GM19328 (cell line): ENCODE measurements at regions not wholly inside any gene's neighbourhood (a gene's known extent, or its start where the extent isn't known, plus 50 kb on each side); places are given as distances from the start of the nearest gene placed in this dataset.
"Not testable (repeated sequence)": the region's sequence is repeated elsewhere in the genome, so short reads cannot be mapped to it uniquely, and the experiment has no call there.

Experiments used
- ATAC-seq: cut with Tn5 transposase; IDR thresholded peaks from one replicate; pipeline ENCODE4 v1.9.1; 2021; ENCODE audit warnings: mild to moderate bottlenecking, moderate library complexity; ENCODE audit not compliant: unreplicated experiment

DNA sequence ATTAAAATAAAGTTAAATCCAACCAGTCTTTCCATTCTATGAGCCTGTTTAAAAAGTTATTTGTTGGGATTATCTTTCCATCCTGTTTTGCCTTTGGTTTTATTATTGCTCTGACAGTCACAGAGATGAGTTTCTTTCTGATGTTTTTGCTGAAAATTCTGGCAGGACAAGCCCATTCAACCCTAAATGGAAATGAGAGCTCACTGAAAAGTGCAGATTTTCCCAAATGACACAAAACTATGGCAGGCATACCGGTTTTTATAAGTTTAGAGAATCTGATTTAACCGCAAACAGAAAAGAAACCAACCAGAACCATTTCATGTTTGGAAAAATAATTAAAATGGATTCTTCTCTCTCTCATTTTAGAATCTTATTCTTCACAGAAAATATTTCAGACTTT lies 238.1 kb upstream of the SGO1 start:
- ATAC-seq = no peak

DNA sequence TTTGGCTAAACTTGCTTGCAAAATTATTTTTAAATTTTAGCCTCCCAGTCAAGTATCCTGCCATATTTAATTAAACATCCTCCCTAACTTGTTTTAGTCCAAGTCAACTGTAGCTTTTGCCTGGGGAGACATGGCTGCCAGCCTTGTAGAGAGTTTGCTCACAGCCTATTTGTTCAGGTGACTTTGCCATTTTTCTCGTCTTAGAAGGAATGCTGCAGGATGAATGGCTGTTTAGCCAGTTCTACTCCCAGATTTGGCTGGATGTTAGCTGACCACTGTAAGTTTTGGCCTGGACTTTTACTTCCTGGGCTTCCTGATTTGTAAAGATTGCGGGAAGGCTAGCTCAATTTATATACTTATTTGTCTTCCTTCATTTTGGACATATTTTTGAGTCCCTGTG lies 236.4 kb upstream of the SGO1 start:
- no peak for ATAC-seq

DNA sequence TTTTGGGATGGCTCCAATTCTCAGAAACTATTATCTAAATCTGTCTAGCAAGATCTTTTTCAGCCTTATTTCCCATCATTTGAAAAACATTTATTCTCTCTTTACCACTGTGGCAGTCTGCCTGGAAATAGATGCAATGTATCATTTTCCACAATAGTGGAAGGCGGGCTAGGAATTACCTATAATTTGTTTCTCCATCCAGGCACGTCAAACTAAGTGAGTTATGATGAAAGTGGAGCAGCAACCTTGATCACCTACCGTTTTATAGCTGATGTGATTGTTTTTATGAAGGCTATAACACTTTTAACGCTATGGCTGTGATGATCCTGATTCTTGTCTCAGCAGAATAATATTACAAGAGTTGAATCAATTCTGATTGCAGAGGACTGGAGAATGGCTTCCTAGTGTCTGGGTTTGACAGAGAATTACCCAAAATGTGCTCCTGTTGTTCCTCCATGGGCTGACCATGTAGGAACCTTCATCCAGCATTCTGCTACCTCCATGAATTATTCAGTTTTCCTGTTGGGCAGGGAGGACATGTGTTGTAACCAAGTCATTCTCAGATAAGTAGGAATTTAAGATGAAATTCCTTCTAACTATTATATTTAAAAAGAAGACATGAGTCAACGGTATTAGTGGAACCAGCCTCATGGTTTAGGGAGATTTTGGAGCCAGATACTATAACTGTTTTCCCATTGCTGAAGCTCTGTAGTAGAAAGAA lies 231.5 kb upstream of the SGO1 start:
- ATAC-seq = no peak

GRCh38 chr3:20406611-20407011 lies 220.6 kb upstream of the SGO1 start:
- no peak for ATAC-seq

DNA sequence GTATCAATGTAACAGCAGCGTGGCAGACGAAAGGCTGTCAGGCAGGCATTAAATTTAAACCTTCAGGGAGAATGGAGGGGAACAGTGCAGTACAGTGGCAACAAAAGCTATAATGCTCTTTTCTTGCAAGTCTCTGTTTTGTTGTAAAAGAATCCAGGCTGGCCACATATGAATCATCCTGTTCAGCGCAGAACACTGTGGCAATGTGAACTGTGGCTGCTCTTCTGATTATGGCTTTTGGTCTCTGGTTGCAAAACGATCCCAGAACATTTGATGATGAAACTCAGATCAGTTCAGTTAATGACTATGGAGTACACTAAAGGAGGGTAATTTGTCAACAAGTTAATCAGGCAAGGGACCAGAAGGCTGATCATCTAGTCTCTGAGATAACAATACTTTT lies 219.7 kb upstream of the SGO1 start:
- no peak for ATAC-seq

- no peak for ATAC-seq
These were observed 219.2 kb upstream of the SGO1 start for GRCh38 chr3:20405231-20405630.

DNA sequence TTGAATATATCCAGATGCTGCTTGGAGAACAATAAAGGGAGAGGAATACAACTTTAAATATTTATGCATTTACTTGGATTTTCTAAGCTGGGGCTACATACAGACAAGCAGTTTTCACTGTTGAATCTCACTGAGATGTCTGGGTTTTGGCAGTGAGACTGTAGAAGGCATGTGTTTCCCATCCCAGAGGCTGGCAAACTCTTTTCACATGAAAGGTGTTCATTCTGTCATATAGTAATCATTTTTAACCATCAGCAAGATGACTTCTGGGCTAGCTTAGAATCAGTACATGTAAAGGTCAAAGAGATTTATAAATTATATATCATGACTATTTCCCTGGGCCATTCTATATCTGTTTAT lies 218.7 kb upstream of the SGO1 start:
- ATAC-seq = no peak

DNA sequence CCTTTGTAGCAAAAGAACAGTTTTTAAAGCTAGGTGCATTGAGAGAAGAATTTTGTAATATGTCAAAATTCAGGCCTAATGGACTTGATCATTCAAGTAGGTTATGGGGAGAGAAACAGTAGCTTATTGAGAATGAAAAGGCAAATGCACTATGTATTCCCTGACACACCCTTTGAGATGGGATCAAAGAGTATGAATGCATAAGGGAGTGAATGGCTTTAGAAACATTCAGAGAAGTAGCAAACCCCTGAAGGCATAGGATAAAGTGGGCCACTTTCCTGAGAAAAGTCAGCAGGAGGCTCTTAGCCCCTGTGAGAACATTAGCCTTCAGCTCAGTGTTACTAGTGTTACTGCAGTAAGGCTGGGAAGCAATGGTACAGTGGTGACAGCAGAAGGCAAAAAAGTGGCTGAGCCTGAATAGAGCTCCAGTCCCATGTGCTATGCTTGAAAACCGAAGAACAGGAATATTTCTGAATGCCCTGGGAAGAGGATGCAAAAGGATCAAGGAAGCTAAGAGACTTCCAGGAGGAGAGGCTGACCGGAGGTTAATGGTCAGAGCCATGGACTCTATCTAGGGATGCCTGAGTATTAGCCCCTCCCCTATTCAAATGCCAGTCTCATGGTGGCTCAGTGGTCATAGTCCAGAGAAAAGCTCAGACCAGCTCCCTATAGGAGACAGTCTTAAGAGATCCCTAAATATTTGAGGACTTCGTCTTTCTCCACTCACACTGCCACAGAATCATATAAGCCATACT lies 218.2 kb upstream of the SGO1 start:
- no peak for ATAC-seq

- no peak for ATAC-seq
These were observed 215.2 kb upstream of the SGO1 start for GRCh38 chr3:20401253-20401652.

DNA sequence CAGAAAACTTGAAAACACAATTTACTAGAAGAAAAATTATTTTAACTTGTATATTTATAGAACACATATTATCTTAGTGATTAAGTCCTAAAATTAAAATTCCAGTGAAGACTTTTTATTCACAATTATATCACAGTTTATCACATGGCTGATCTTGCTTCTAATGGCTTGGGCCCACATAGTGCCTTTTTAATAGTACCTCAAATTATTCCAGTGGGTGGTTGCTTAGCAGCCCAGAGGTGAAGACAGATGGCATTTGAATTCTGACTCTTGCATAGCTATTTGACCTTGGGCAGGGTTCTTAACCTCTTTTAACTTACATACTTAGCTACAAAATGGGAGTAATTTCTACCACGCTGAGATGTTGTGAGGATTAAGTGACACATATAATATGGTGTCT lies 214.7 kb upstream of the SGO1 start:
- ATAC-seq = no peak

- no peak for ATAC-seq
These were observed 214.3 kb upstream of the SGO1 start for GRCh38 chr3:20400281-20400680.

DNA sequence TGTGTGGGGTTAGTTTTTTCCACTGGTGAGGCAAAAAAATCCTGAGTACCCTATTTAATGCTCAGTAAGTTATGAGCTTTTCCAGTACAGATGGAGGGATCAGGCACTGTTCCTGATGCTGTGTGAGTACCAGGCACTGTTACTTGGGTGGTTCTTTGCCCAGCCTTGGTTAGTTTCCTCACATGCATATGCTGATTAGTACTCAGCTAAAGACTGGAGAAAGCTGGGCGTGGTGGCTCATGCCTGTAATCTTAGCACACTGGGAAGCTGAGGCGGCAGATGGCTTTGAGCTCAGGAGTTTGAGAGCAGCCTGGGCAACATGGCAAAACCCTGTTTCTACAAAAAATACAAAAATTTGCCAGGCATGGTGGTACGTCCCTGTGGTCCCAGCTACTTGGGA lies 210.3 kb upstream of the SGO1 start:
- no peak for ATAC-seq

DNA sequence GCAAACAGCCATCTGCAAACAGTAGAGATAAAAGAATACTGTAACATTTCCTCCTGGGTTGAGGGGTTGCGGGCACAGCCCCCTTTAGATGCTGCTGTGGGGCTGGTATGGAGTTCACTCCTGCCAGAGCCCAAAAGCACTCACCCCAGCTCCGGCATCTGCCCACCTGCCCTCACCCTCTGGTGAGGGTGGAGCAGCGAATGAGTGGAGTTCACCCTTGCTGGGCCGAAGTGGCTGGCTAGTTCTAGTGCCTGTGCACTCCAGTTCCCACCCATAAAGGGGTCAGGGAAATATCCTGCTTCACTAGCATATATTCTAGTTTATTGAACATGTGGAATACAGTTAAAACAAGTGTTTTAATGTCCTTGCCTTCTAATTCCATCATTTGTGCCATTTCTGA lies 209.7 kb upstream of the SGO1 start:
- no peak for ATAC-seq

DNA sequence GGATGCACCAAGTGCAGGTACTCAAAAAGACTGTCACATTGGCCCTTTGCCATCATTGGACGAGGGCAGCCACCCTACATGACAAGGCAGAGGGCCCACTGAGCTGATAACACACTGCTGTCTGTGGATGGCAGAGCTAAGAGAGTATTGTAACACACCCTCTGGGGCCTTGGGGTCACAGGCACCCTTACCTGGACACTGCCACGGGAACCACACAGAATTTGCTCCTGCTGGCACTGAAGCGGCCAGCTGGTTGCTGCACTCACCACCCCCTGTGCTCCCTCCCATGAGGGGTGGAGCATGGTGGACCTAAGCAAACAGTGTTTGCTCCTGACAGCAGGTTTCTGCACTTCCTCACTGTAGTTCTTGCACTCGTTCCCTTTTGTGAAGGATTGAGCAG lies 208.2 kb upstream of the SGO1 start:
- no peak for ATAC-seq

GRCh38 chr3:20391644-20392043 lies 205.6 kb upstream of the SGO1 start:
- ATAC-seq = no peak

DNA sequence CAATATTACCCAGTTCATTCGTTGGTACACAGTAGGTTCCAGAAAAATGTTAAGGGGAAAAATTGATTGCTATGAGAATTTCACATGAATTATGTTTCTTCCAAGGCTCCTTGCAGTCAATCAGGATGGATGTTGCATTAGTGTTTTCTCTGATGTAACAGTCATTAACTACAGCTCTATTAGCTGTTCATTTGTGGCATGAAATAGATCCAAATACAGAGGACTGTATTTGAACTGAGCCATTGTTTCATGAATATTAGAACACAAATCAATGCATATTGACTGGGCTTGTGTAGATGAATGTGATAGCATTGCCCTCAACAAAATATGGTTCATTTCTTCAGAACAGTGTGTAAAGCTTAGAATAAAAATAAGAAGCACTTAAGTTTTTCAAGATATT lies 203.0 kb upstream of the SGO1 start:
- ATAC-seq = no peak

DNA sequence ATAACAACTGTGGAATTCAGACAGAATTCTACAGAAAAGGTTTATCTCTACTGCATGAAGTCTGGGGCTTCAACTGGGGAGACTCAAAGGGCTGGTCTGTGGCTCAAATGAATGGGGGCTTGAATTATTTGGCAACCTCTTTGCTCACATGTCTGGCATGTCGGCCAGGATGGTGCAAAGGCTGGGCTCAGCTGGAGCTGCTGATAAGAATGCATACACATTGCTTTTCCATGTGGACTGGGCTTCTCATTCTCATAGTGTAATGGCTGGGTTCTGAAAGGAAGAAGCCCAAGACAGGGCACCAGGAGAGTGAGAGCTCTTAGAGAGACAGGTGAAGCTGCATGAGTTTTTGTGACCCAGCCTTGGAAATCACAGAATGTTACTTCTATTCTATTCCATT lies 194.3 kb upstream of the SGO1 start:
- no peak for ATAC-seq

DNA sequence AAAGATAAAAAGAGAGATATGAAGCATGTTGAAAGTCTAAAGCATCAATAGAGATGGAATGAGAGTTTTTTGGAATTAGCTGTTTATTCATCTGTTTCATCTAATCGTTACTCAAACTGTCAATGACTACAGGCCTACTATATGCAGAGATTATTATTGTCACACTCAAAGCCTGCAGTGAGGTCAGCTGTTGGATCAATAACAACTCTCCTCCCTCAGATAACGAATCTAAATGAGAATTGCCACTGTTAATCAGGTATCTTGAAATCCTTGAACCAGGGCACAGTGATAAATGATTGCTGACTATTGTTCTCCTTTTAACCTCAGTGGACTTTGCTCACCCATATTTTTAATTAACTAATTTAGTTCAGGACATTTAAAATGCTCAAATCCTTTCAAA lies 192.3 kb upstream of the SGO1 start:
- ATAC-seq = no peak

GRCh38 chr3:20376665-20377217 lies 190.7 kb upstream of the SGO1 start:
- no peak for ATAC-seq

DNA sequence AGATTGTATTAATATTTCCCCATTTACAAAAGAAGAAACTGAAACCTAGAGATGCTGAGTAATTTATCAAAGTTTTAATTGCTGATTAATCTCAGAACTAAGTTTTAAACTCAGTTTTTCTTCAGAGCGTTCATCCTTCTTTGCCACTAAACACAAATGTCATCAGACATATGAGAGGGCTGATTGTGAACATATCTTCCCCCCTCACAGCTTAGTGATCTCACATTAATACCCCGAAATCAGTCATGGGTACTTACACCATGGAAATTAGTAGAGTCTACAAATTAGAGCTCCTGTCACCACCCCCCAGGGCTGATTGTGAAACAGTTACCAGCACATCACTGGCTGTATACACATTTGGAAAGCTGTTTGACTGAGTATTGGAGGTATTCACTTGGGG lies 189.3 kb upstream of the SGO1 start:
- no peak for ATAC-seq

DNA sequence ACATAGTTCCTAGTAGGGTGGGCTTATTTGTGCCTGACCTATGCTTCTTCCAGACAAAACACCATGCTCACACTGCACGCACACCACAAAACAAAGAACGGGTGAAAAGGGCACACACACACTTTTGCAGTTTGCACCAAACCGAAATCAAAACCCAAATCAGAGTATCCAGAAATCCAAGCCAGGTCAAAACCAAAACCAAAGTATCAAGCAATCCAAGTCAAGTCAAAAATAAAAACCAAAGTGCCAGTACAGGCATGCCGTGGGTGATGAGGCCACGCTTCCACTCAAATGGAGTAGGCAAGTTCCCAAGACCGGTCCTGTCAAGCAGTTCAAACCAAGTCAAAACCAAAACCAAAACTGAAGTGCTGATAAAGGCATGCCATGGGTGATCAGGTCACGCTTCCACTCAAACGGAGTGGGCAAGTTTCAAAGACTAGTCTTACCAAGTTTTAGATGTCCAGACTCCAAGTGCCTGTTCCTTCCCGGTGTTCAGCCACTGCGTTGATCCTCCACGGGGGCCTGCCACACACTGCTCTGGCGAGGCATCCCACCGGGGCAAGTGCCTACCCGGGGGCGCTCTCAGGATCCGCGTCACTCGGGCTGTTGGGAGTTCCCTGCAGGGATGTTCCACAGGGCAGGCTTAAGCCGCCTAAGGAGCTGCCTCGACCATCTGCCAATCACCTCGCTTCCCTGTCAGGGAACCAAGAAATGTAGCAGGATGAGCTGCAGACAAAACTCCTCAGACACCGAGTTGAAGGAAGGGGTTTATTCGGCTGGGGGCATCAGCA lies 184.5 kb upstream of the SGO1 start:
- not testable (repeated sequence) for ATAC-seq

DNA sequence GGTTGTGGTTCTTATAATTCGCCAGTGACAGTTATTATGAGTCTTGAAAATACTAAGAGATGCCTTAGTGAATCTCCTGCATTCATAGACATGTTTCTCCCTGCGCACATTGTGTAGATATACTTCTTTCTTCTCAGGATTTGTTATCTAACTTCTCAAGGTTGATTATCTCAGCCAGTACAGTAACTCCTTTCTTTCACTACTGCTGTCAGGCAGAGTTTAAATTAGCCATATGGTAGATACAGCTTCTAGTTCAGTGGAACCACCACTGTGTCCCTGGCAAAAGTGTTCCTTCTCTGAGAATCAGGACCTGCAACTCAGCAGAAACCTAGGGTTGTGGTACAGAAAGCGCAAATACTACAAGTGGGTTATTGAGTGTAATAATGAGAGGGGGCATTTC lies 175.0 kb upstream of the SGO1 start:
- no peak for ATAC-seq
